Parathyroid adenoma (tissue), 2 donors: ENCODE measurements at regions not wholly inside any gene's neighbourhood (a gene's known extent, or its start where the extent isn't known, plus 50 kb on each side); places are given as distances from the start of the nearest gene placed in this dataset.
A peak's percentile ranks its signal among the peaks of the same experiment; 100 is the strongest.

Experiments used
- H2AFZ ChIP-seq: fragments of 300-600 bp; sonication (generic); one replicate; pipeline ENCODE4 v1.7.0; 2017; ENCODE audit warnings: antibody characterized with exemption, mild to moderate bottlenecking
- H3K27ac ChIP-seq: fragments of 300-600 bp; sonication (generic); one replicate; pipeline ENCODE4 v1.7.0; 2017
- H3K27me3 ChIP-seq: fragments of 300-600 bp; sonication (generic); one replicate; pipeline ENCODE4 v1.7.0; 2017; ENCODE audit warnings: low read length; ENCODE audit not compliant: control insufficient read depth, insufficient read depth
- H3K36me3 ChIP-seq: fragments of 300-600 bp; sonication (generic); one replicate; pipeline ENCODE4 v1.7.0; 2017; ENCODE audit warnings: low read length; ENCODE audit not compliant: control insufficient read depth, insufficient read depth
- H3K4me1 ChIP-seq: fragments of 300-600 bp; sonication (generic); one replicate; pipeline ENCODE4 v1.7.0; 2017; ENCODE audit warnings: control low read depth
- H3K4me2 ChIP-seq: fragments of 300-600 bp; sonication (generic); one replicate; pipeline ENCODE4 v1.7.0; 2017; ENCODE audit warnings: low read length
- H3K4me3 ChIP-seq: fragments of 300-600 bp; sonication (generic); one replicate; pipeline ENCODE4 v1.7.0; 2017; ENCODE audit warnings: low read depth, low read length
- H3K79me2 ChIP-seq: fragments of 300-600 bp; sonication (generic); one replicate; pipeline ENCODE4 v1.7.0; 2017; ENCODE audit warnings: control low read depth
- H3K9ac ChIP-seq: fragments of 300-600 bp; sonication (generic); one replicate; pipeline ENCODE4 v1.7.0; 2017; ENCODE audit warnings: mild to moderate bottlenecking
- H3K9me3 ChIP-seq: fragments of 300-600 bp; sonication (generic); one replicate; pipeline ENCODE4 v1.7.0; 2017; ENCODE audit warnings: low read length; ENCODE audit not compliant: control insufficient read depth
- TF ChIP-seq, protein P1 (sequence below): fragments of 300-600 bp; sonication (generic); IDR thresholded peaks from one replicate; pipeline ENCODE4 v1.7.0; 2017; ENCODE audit warnings: antibody characterized with exemption, mild to moderate bottlenecking
- donor health status: primary hyperparathyroidism.

DNA sequence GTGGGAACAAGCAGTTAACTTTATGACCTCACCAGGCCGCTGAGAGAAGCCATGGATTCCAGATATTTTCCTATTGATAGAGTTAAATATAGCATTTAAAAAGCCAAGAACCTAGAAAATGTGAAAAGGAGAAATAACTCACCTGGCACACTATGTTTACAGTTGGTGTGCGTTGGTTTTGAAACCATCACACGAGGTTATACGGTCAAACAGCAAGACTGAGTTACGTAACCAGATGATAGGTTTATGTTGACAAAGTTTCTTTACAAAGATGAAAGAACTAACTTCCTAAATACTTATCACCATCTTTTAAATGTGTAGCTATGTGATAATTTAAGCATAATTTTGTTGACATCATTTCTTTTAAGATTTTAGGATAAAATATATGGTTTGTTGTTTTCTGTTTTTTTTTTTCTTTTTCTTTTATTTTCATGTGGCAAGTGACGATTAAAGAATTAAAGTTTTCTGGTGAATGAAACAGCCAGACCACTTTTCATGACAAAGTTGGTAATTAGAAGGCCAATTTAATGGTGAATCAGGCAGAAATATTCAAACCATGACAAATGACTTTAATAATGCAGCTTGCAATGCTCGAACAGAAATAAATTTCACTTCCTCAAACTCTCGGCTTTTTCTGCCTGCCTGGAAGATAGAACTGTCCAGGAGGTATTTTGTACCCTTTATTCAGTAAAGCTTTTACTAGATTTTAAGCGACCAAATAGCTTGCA, 339.1 kb upstream of the OBI1 start:
- H3K27ac ChIP-seq, result no peak overlapping the region
- H3K36me3 ChIP-seq, result no peaks in the 10 kb centered on the region
- no peak overlapping the region for H3K4me3 ChIP-seq
- no peak overlapping the region for H3K4me2 ChIP-seq
- H3K9ac ChIP-seq, result no peak overlapping the region
- no peak overlapping the region for H2AFZ ChIP-seq
- no peaks in the 10 kb centered on the region for H3K4me1 ChIP-seq
- TF ChIP-seq, protein P1, sequence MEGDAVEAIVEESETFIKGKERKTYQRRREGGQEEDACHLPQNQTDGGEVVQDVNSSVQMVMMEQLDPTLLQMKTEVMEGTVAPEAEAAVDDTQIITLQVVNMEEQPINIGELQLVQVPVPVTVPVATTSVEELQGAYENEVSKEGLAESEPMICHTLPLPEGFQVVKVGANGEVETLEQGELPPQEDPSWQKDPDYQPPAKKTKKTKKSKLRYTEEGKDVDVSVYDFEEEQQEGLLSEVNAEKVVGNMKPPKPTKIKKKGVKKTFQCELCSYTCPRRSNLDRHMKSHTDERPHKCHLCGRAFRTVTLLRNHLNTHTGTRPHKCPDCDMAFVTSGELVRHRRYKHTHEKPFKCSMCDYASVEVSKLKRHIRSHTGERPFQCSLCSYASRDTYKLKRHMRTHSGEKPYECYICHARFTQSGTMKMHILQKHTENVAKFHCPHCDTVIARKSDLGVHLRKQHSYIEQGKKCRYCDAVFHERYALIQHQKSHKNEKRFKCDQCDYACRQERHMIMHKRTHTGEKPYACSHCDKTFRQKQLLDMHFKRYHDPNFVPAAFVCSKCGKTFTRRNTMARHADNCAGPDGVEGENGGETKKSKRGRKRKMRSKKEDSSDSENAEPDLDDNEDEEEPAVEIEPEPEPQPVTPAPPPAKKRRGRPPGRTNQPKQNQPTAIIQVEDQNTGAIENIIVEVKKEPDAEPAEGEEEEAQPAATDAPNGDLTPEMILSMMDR, result no peak
- no peaks in the 10 kb centered on the region for H3K79me2 ChIP-seq
- no peaks in the 10 kb centered on the region for H3K9me3 ChIP-seq
- no peaks in the 10 kb centered on the region for H3K27me3 ChIP-seq

DNA sequence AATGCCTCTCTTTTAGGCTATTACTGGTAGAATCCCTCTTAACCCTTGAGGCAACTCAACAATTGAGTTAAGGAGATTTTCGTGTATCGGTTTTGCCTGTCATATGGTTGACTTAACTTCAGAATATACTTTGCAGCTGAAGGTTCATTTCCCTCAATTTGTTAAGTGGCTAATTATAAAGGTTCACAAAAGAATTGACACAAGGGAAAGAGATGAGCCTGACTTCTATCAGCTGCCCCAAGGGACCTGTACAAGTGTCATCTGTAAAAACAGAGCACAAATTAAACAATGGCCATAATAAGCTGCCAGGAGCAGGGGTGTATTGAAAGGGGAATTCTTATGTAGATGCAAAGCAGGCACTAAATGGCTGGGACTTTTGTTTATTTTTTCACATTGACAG, 334.8 kb upstream of the OBI1 start:
- Histone ChIP-seq H3K9ac (no peak overlapping the region), H3K79me2 (no peaks in the 10 kb centered on the region), H2AFZ (no peak overlapping the region), H3K9me3 (no peaks in the 10 kb centered on the region), H3K4me3 (no peak overlapping the region), H3K4me2 (no peak overlapping the region), H3K27ac (no peak overlapping the region), H3K4me1 (no peaks in the 10 kb centered on the region), H3K27me3 (no peaks in the 10 kb centered on the region), H3K36me3 (no peaks in the 10 kb centered on the region)
- TF ChIP-seq, protein P1, result no peak

DNA sequence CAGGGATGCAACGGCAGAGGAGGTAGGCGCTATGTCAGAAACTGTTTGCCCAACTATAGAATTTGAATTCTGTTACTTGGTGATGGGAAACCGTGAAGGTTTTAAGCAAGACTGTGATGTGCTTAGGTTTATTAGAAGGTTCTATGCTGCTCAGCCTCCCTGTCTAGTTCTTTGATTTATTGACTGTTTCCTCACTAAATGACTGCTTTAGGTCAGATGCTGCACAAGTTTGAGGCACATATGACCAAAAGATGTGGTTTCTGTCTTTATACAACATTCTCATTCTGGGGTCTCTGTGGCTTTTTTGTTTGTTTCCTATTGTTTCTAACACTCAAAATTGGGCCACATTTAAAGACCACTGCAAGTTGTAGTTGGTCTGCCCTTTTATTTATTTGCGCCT, 323.0 kb upstream of the OBI1 start:
- Histone ChIP-seq H3K27me3 (no peaks in the 10 kb centered on the region), H3K4me2 (no peak overlapping the region), H3K27ac (no peak overlapping the region), H3K9me3 (no peaks in the 10 kb centered on the region), H3K4me3 (no peak overlapping the region), H3K79me2 (no peaks in the 10 kb centered on the region), H3K36me3 (no peaks in the 10 kb centered on the region), H3K4me1 (no peaks in the 10 kb centered on the region), H2AFZ (no peak overlapping the region), H3K9ac (no peak overlapping the region)
- TF ChIP-seq, protein P1, result no peak

DNA sequence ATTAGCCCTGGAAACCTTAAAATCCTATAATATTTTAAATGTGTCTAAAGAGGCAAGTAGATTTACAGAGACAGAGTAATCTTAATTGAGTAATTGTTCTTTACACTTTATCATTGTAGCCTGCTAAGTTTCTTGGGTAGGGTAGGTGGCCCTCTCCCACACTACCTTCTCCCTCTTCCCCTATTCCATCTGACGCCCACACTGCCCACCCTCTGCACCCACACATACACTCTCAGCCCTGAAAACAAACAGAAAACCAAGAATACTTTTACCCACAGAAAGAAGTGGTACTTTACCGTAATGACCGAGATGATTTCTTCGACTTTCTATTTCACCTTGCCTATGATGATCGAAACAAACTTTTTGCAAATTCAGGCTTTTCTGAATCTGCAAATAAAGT, 320.4 kb upstream of the OBI1 start:
- Histone ChIP-seq H3K79me2 (no peaks in the 10 kb centered on the region), H3K27me3 (no peaks in the 10 kb centered on the region), H3K27ac (no peak overlapping the region), H3K36me3 (no peaks in the 10 kb centered on the region), H3K4me1 (no peaks in the 10 kb centered on the region), H3K9ac (no peak overlapping the region), H2AFZ (no peak overlapping the region), H3K9me3 (no peaks in the 10 kb centered on the region), H3K4me2 (no peak overlapping the region), H3K4me3 (no peak overlapping the region)
- TF ChIP-seq, protein P1, result no peak

DNA sequence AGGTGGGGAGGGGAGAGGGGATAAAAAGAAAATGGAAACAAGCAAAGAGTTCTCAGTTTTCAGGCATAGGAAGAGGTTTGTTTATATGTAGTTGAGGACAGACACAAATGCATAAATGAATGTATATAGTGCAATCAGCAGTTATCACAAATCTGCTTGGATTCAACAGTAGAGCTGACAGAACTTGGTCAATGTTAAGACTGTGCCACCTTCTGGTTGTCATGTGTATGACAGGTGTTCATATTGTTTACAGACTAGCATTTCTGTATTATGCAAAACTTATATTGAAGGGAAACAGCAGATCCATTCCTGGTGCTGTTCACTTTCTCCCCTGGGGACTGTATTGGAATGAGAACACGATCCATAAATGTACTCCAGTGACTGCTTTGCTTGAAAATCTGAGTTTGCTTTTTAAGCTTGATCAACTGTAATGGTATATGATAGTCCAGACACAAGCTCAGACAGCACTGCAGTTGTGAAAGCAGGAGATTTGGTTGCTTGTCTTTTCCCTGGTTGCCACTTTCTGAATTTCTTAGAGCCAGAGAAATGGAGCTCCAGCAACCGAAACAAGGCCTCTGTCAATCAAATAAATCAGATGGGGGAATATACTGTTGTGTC, 319.5 kb upstream of the OBI1 start:
- Histone ChIP-seq H3K27me3 (no peaks in the 10 kb centered on the region), H3K4me2 (no peak overlapping the region), H3K4me3 (no peak overlapping the region), H3K9ac (no peak overlapping the region), H3K27ac (no peak overlapping the region), H3K79me2 (no peaks in the 10 kb centered on the region), H3K9me3 (no peaks in the 10 kb centered on the region), H3K4me1 (no peaks in the 10 kb centered on the region), H2AFZ (no peak overlapping the region), H3K36me3 (no peaks in the 10 kb centered on the region)
- TF ChIP-seq, protein P1, result peak; percentile 30
